A549 (cell line): ENCODE measurements at regions not wholly inside any gene's neighbourhood (a gene's known extent, or its start where the extent isn't known, plus 50 kb on each side); places are given as distances from the start of the nearest gene placed in this dataset.

Experiments used
- ATAC-seq, 2 experiments: fragments of 200-7000 bp in 1 of 2; fragments of >200 bp in 1 of 2; cut with Nextera tagmentation in 1 of 2; cut with Tn5 transposase in 1 of 2; 3 replicates each; pipeline versions ENCODE4 v1.8.0 to v1.9.1; 2018 to 2020; ENCODE audit warnings: mild to moderate bottlenecking in 1 of 2, moderate library complexity in 1 of 2
- CTCF ChIA-PET: fragments of 300-600 bp; sonication (Branson Sonifier 250); formaldehyde crosslinking; extraction: SDS; loops from one replicate; lab custom pipeline; 2021; ENCODE audit warnings: antibody characterized with exemption, inconsistent platforms; lab: Yijun Ruan, JAX
- POLR2A ChIA-PET: fragments of 350-600 bp; formaldehyde crosslinking; extraction: SDS; loops from one replicate; lab custom pipeline; 2021; ENCODE audit warnings: antibody characterized with exemption, inconsistent platforms; lab: Yijun Ruan, JAX
- DNase-seq, 2 experiments: peaks; one replicate each; pipeline versions ENCODE4 v3.0.0 to v3.0.0-alpha.2; 2011 to 2016; ENCODE audit warnings: low read depth in 1 of 2, low spot score in 1 of 2
- FAIRE-seq: peaks from 2 replicates; lab custom pipeline; 2011; peaks lifted over from hg19 to GRCh38; lab: Jason Lieb, UNC
- H3K27ac ChIP-seq, 2 experiments: fragments of >200 bp; sonication (Bioruptor Twin); formaldehyde crosslinking; 3 replicates each; pipeline ENCODE4 v1.5.1; 2016 to 2017
- H3K4me1 ChIP-seq: fragments of >200 bp; sonication (Bioruptor Twin); formaldehyde crosslinking; 3 replicates; pipeline ENCODE4 v1.6.1; 2016
- H3K4me2 ChIP-seq: fragments of >200 bp; sonication (Bioruptor Twin); formaldehyde crosslinking; 3 replicates; pipeline ENCODE4 v1.6.1; 2016
- H3K4me3 ChIP-seq: fragments of >200 bp; sonication (Bioruptor Twin); formaldehyde crosslinking; 3 replicates; pipeline ENCODE4 v1.5.1; 2016
- H3K9me3 ChIP-seq: fragments of >200 bp; sonication (Bioruptor Twin); formaldehyde crosslinking; 3 replicates; pipeline ENCODE4 v1.6.1; 2016
- BHLHE40 ChIP-seq: IDR thresholded peaks from 2 replicates; pipeline ENCODE4 v1.6.1; 2012; ENCODE audit warnings: low read depth, low read length, inconsistent platforms
- CEBPB ChIP-seq, 2 experiments: fragments of >200 bp in 1 of 2; sonication (Bioruptor Twin) in 1 of 2; formaldehyde crosslinking in 1 of 2; IDR thresholded peaks; 2 replicates each; pipeline ENCODE4 v1.6.1; 2012 to 2016
- EHMT2 ChIP-seq: fragments of 200-600 bp; sonication (generic); IDR thresholded peaks from 2 replicates; pipeline ENCODE4 v1.6.1; 2016; ENCODE audit warnings: antibody characterized with exemption, low read depth, mild to moderate bottlenecking, moderate library complexity
- FOSB ChIP-seq: fragments of 250-450 bp; sonication (Bioruptor Pico); IDR thresholded peaks from 2 replicates; pipeline ENCODE4 v1.5.0; 2020; ENCODE audit warnings: mild to moderate bottlenecking, moderate library complexity
- HOXB5 ChIP-seq: fragments of 250-450 bp; sonication (Bioruptor Pico); IDR thresholded peaks from 2 replicates; pipeline ENCODE4 v1.5.0; 2020; ENCODE audit warnings: mild to moderate bottlenecking, moderate library complexity
- JUN ChIP-seq, 2 experiments: fragments of >200 bp; sonication (Bioruptor Twin); formaldehyde crosslinking; IDR thresholded peaks; 2 replicates in 1 of 2; 3 replicates in 1 of 2; pipeline ENCODE4 v1.6.1; 2016 to 2017
- JUNB ChIP-seq: fragments of >200 bp; sonication (Bioruptor Twin); formaldehyde crosslinking; IDR thresholded peaks from 2 replicates; pipeline ENCODE4 v1.6.1; 2016
- POLR2AphosphoS2 ChIP-seq: conservative IDR thresholded peaks from 2 replicates; pipeline ENCODE4 v1.6.1; 2012; ENCODE audit warnings: low read length, improper control_type of control experiment, inconsistent platforms
- RCOR1 ChIP-seq: fragments of 150-350 bp; IDR thresholded peaks from 2 replicates; pipeline ENCODE4 v1.6.1; 2014; ENCODE audit warnings: antibody characterized with exemption, low read length, low read depth
- RFX5 ChIP-seq: fragments of 450-650 bp; IDR thresholded peaks from 2 replicates; pipeline ENCODE4 v1.7.1; 2014; ENCODE audit warnings: antibody characterized with exemption, mild to moderate bottlenecking, moderate library complexity
- RNF2 ChIP-seq: fragments of 200-600 bp; sonication (generic); IDR thresholded peaks from 2 replicates; pipeline ENCODE4 v1.6.1; 2016; ENCODE audit warnings: low read depth, mild to moderate bottlenecking, antibody characterized with exemption, moderate library complexity, borderline replicate concordance
- SREBF2 ChIP-seq: fragments of 450-650 bp; IDR thresholded peaks from 2 replicates; pipeline ENCODE4 v1.6.1; 2014; ENCODE audit warnings: mild to moderate bottlenecking, moderate library complexity
- TP53 ChIP-seq: fragments of 250-450 bp; sonication (Bioruptor Pico); IDR thresholded peaks from 2 replicates; pipeline ENCODE4 v1.5.0; 2021; ENCODE audit warnings: mild to moderate bottlenecking, moderate library complexity
- ZC3H11A ChIP-seq: fragments of 450-650 bp; IDR thresholded peaks from 2 replicates; pipeline ENCODE4 v1.6.1; 2014; ENCODE audit warnings: antibody characterized with exemption, mild to moderate bottlenecking
- WGBS: methylation state at CpG from one replicate; pipeline ENCODE4 v1.1.6; 2017; ENCODE audit errors: missing lambda C conversion rate; 5-methylcytosine and 5-hydroxymethylcytosine counted together
- TF ChIP-seq, protein P1 (sequence below): fragments of 250-450 bp; sonication (Bioruptor Pico); IDR thresholded peaks from 2 replicates; pipeline ENCODE4 v1.5.0; 2020; ENCODE audit warnings: low read depth, mild to moderate bottlenecking, moderate library complexity
- TF ChIP-seq, protein P2 (sequence below): fragments of >200 bp; sonication (Bioruptor Twin); formaldehyde crosslinking; IDR thresholded peaks from 3 replicates; pipeline ENCODE4 v1.5.1; 2016
- TF ChIP-seq, protein P3 (sequence below): fragments of 200-600 bp; sonication (generic); IDR thresholded peaks from 2 replicates; pipeline ENCODE4 v1.6.1; 2016; ENCODE audit warnings: antibody characterized with exemption, mild to moderate bottlenecking, moderate library complexity
- TF ChIP-seq, protein P4 (sequence below): fragments of >200 bp; sonication (Bioruptor Twin); formaldehyde crosslinking; IDR thresholded peaks from 3 replicates; pipeline ENCODE4 v1.6.1; 2016
- TF ChIP-seq, protein P5 (sequence below): IDR thresholded peaks from 2 replicates; pipeline ENCODE4 v1.6.1; 2012; ENCODE audit warnings: low read depth, borderline replicate concordance

DNA sequence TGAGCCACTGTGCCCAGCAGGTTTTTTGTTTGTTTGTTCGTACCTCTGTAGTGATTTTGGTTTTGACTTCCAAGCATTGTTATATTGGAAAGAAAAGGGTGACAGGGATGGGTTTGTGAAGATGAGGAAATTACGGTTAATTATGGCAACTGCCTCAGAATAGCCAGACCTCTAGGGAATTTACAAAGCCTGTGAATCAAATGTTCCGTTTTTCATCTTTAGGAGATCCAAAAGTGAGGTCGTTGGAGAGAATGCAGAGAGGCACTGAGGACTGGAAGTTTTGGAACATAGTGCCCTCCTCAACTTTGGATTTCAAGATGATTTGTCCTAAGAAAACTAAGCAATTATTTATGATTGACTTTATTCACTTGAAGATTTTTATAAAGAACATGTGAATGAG lies 54.5 kb upstream of the EVL start:
- no peak for ATAC-seq
- Histone ChIP-seq H3K4me1 (no peaks in the 10 kb centered on the region), H3K9me3 (peaks cover under 1% of the 10 kb centered on the region; the same call in 1 of the 3 replicates), H3K4me3 (no peak overlapping the region), H3K27ac (no peak overlapping the region), H3K4me2 (no peak overlapping the region)
- ChIA-PET CTCF (interaction anchor here (1.0 to 1.3 kb wide), 3 partner anchors 14 to 183 kb away, joined by 3 to 4 read pairs (median 3); no protein-coding TSS in a partner anchor), POLR2A (no interaction called here)
- no peak for DNase-seq
- FAIRE-seq = no peak
- no peak for TF ChIP-seq HOXB5 (CRISPR knock-in tag)
- TF ChIP-seq, protein P1, sequence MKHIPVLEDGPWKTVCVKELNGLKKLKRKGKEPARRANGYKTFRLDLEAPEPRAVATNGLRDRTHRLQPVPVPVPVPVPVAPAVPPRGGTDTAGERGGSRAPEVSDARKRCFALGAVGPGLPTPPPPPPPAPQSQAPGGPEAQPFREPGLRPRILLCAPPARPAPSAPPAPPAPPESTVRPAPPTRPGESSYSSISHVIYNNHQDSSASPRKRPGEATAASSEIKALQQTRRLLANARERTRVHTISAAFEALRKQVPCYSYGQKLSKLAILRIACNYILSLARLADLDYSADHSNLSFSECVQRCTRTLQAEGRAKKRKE = no peak
- WGBS = 78% methylated on average over 4 of the region's 4 CpGs

DNA sequence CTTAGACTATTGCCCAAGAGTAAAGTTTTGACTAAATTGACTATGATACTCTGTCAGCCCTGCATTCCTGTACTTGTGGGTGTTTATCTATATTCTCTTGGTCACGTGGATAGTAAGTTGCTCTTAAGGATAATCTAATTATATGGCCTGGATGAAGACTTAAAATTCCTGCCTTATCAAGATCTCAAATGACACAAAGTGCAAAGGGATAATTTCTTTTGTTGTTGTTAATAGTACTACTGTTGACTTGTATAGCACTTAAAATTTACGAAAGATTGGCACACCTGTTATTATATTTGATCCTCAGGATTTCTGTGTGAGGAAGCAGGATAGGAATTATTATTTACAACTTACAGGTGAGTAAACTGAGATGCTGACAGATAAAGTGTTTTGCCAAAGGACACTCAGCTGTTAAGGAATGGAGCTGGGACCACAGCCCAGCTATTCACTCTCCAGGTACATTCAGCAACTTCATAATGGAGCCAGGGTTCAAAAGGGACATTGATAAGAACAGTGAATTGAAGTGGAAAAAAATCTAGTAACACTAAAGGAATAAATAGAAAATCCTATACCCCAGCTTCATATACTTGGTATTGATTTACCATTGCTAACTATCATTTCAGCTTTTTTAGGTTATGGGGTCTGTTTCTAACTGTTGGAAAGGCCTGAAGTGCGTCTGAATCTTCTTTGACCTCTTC lies 53.4 kb upstream of the EVL start:
- ATAC-seq (no peak), FAIRE-seq (no peak), DNase-seq (no peak)
- H3K4me3 ChIP-seq = no peak overlapping the region
- WGBS = 83% methylated on average over 3 of the region's 3 CpGs
- TF ChIP-seq SREBF2 (no peak), ZC3H11A (no peak), RCOR1 (no peak), EHMT2 (no peak), RFX5 (no peak)
- TF ChIP-seq, protein P2, sequence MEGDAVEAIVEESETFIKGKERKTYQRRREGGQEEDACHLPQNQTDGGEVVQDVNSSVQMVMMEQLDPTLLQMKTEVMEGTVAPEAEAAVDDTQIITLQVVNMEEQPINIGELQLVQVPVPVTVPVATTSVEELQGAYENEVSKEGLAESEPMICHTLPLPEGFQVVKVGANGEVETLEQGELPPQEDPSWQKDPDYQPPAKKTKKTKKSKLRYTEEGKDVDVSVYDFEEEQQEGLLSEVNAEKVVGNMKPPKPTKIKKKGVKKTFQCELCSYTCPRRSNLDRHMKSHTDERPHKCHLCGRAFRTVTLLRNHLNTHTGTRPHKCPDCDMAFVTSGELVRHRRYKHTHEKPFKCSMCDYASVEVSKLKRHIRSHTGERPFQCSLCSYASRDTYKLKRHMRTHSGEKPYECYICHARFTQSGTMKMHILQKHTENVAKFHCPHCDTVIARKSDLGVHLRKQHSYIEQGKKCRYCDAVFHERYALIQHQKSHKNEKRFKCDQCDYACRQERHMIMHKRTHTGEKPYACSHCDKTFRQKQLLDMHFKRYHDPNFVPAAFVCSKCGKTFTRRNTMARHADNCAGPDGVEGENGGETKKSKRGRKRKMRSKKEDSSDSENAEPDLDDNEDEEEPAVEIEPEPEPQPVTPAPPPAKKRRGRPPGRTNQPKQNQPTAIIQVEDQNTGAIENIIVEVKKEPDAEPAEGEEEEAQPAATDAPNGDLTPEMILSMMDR = no peak
- H3K4me1 ChIP-seq = no peaks in the 10 kb centered on the region
- ChIA-PET POLR2A (no interaction called here), CTCF (interaction anchor here (1.0 to 1.3 kb wide), 5 partner anchors 10 to 182 kb away, joined by 3 to 4 read pairs (median 3); no protein-coding TSS in a partner anchor)
- H3K9me3 ChIP-seq = no peaks in the 10 kb centered on the region
- no peak overlapping the region for H3K4me2 ChIP-seq
- H3K27ac ChIP-seq = no peak overlapping the region

DNA sequence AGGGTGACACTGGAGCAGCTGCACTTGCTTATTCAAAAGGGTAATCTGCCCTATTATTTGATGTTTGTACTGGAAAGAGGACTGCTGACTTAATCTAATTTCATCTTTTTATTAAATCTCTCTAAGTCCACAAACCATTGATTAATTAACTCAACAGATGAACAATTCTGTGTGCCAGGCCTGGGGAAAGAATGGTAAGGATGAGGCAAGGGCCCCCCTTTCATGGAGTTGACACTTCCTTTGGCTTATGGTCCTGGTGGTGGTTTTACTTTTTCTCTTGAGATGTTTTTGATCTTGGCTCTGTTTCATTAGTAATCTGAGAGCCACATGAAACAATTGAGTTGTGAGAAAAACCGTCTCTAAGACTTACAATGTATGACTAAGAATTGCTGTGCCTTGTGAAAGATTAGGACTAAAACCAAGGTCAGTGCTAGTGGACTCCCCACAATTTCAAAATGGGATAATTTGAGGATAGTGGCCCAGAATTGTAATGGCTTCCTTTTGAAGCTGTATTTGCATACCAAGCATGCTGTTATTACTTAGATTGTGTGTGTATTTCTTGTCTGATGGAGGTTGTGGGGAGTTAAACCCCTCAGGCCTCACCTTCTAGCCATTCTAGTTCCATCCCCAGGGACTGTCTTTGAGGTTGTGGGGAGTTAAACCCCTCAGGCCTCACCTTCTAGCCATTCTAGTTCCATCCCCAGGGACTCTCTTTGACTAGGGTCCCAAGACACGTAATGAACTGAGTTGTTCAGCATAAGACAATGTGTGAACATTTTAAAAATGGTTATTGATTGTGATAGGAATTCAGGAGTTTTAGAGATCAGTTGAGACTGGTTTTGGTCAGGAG lies 52.5 kb upstream of the EVL start:
- ATAC-seq (no peak), DNase-seq (no peak), FAIRE-seq (no peak)
- TF ChIP-seq, protein P1 = no peak
- no peak for TF ChIP-seq TP53 (CRISPR knock-in tag)
- TF ChIP-seq, protein P3, sequence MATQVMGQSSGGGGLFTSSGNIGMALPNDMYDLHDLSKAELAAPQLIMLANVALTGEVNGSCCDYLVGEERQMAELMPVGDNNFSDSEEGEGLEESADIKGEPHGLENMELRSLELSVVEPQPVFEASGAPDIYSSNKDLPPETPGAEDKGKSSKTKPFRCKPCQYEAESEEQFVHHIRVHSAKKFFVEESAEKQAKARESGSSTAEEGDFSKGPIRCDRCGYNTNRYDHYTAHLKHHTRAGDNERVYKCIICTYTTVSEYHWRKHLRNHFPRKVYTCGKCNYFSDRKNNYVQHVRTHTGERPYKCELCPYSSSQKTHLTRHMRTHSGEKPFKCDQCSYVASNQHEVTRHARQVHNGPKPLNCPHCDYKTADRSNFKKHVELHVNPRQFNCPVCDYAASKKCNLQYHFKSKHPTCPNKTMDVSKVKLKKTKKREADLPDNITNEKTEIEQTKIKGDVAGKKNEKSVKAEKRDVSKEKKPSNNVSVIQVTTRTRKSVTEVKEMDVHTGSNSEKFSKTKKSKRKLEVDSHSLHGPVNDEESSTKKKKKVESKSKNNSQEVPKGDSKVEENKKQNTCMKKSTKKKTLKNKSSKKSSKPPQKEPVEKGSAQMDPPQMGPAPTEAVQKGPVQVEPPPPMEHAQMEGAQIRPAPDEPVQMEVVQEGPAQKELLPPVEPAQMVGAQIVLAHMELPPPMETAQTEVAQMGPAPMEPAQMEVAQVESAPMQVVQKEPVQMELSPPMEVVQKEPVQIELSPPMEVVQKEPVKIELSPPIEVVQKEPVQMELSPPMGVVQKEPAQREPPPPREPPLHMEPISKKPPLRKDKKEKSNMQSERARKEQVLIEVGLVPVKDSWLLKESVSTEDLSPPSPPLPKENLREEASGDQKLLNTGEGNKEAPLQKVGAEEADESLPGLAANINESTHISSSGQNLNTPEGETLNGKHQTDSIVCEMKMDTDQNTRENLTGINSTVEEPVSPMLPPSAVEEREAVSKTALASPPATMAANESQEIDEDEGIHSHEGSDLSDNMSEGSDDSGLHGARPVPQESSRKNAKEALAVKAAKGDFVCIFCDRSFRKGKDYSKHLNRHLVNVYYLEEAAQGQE = no peak
- TF ChIP-seq ZC3H11A = no peak
- no peak for TF ChIP-seq POLR2AphosphoS2
- no peak for TF ChIP-seq CEBPB (IDR thresholded peaks at IDR 0.05)
- TF ChIP-seq RFX5 = no peak
- no peak for TF ChIP-seq FOSB (CRISPR knock-in tag)
- TF ChIP-seq, protein P4, sequence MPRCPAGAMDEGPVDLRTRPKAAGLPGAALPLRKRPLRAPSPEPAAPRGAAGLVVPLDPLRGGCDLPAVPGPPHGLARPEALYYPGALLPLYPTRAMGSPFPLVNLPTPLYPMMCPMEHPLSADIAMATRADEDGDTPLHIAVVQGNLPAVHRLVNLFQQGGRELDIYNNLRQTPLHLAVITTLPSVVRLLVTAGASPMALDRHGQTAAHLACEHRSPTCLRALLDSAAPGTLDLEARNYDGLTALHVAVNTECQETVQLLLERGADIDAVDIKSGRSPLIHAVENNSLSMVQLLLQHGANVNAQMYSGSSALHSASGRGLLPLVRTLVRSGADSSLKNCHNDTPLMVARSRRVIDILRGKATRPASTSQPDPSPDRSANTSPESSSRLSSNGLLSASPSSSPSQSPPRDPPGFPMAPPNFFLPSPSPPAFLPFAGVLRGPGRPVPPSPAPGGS = no peak
- TF ChIP-seq RCOR1 = no peak
- no peak for TF ChIP-seq JUNB
- TF ChIP-seq BHLHE40 = no peak
- TF ChIP-seq JUN (IDR thresholded peaks at IDR 0.05) = no peak
- no peak for TF ChIP-seq RNF2
- TF ChIP-seq, protein P5, sequence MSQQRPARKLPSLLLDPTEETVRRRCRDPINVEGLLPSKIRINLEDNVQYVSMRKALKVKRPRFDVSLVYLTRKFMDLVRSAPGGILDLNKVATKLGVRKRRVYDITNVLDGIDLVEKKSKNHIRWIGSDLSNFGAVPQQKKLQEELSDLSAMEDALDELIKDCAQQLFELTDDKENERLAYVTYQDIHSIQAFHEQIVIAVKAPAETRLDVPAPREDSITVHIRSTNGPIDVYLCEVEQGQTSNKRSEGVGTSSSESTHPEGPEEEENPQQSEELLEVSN = no peak
- Histone ChIP-seq H3K27ac (no peak overlapping the region), H3K4me3 (no peak overlapping the region), H3K9me3 (no peaks in the 10 kb centered on the region), H3K4me1 (peaks cover 7% of the 10 kb centered on the region; the same call in 1 of the 3 replicates), H3K4me2 (no peak overlapping the region)
- ChIA-PET POLR2A (no interaction called here), CTCF (interaction anchor here (1.2 to 3.7 kb wide), 4 partner anchors 9 to 95 kb away, joined by 3 to 12 read pairs (median 4); no protein-coding TSS in a partner anchor)
- WGBS = 78% methylated on average over 2 of the region's 2 CpGs
